ENCODE measurements at regions not wholly inside any gene's neighbourhood (a gene's known extent, or its start where the extent isn't known, plus 50 kb on each side); places are given as distances from the start of the nearest gene placed in this dataset.
"Not testable (repeated sequence)": the region's sequence is repeated elsewhere in the genome, so short reads cannot be mapped to it uniquely, and the experiment has no call there.

DNA sequence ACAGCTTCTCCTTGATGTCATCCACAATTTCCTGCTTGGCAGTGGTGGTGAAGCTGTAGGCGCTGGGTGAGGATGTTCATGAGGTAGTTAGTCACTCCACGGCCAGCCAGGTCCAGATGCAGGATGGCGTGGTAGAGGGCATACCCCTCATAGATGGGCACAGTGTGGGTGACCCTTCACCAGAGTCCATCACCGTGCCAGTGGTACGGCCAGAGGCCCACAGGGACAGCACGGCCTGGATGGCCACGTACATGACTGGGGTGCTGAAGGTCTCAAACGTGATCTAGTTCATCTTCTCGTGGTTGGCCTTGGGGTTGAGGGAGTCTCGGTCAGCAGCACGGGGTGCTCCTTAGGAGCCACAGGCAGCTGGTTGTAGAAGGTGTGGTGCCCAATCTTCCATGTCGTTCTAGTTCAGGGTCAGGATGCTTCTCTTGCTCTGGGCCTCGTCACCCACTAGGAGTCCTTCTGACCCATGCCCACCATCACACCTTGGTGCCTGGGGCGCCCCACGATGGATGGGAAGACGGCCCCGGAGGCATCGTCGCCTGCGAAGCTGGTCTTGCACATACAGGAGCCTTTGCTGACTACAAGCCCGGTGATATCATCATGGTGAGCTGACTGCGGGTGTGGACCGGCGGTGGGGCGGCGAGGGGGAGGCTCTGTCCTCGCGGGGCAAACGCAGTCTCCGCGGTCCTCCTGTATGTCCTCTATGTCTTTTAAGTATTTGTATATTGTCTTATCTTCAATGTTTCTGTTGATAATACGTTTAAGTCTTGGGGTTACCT, 1119.0 kb downstream of the NAALADL2 start:
- DNase-seq = no peak

GRCh38 chr3:175969456-175969855, 1110.3 kb downstream of the NAALADL2 start:
- no peak for DNase-seq

- DNase-seq = no peak
Observed at GRCh38 chr3:175965036-175965435, 1105.9 kb downstream of the NAALADL2 start.

DNA sequence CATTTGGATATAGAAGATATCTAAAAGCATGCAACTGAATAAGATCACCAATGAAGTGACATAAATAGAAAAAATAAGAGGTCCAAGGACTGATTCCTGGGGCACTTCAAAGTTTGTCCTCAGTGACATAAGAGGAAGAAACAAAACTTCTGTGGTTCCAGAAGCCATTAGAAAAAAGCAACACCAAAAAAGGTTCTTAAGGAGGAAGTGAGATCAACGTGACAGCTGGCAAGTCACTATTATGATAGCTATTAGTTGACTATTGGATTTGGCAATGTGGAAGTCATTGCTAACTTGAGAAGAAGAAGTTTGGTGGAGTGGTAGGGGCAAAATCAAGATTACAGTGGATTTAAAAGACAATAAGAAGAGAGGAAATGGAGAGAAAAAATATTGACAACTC, 1098.3 kb downstream of the NAALADL2 start:
- no peak for DNase-seq

DNA sequence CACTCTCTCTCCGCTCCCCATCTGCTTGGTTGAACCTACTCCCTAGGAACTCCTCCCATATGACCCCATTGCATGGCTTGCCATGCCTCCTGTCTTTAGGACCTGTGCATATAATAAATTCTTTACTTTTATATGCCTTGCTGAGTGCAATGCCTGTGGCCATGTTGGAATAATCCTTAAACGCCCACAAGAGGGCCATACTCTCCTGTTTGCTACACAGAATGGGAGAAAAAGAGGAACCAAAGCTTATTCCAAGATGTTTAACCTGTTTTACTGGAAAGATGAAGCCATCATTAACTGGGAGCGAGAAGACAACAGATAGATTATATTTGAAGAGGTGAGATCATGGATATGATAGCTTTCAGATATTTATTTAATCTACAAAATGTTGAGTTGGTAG, 1097.8 kb downstream of the NAALADL2 start:
- DNase-seq = no peak

DNA sequence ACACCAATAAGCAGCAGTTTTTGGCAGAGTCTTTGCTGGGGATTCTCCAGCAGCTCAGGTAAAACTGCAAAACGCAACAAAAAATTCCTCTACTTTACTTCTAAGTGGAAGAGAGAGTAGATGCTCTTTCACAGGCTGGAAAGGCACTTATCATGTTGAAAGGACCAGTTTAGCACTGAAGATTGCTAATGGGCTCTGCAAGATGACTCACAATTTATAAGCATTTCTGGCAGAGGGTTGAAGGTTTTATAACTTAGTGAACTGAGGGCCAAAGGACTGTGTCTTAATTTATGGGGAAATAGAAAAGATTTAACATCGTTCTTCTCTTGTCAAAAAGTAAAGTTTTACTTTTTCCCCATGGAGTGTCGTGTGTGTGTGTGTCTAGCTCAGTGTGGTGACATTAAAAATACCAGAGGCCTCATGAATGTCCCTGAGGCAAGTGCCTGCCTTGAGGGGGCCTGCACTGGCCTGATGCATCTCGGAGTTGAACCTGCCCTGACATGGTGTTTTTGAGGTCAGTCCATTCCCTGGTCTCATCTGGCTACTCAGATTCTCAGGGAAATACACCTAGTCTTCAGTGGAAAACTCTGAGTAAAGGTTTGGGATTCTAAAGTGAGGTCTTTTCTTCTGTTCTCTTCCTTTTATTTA, 1092.0 kb downstream of the NAALADL2 start:
- DNase-seq = no peak

DNA sequence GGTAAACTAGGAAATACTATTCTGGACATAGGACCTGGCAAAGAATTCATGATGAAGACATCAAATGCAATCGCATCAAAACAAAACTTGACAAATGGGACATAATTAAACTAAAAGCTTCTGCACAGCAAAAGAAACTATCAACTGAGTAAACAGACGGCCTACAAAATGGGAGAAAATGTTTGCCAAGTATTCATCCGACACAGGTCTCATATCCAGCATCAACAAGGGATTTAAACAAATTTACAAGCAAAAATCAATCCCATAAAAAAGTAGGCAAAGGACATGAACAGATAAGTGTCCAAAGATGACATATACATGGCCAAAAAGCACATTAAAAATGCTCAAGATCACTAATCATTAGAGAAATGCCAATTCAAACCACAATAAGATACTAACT, 1088.9 kb downstream of the NAALADL2 start:
- no peak for DNase-seq

DNA sequence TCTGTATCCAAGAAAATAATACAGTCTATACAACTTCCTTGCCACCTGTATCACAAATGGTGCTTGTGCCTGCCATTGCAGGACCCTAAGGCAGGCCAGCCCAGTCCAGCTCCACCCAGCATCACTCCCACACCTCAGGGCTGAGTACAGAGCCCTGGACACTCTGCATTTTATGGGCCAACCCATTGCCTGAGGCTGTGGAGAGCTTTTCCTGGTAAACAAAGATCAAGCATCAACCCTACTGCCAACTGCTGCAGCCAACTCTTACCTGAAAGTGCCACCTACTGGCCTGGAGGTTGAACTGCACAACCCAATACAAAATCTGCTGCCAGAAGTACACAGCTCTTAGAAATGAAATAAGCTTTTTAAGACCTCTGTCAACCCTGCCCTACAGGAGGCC, 1082.2 kb downstream of the NAALADL2 start:
- peak in 2 of 58 donors; percentile 2 to 8 for DNase-seq

DNA sequence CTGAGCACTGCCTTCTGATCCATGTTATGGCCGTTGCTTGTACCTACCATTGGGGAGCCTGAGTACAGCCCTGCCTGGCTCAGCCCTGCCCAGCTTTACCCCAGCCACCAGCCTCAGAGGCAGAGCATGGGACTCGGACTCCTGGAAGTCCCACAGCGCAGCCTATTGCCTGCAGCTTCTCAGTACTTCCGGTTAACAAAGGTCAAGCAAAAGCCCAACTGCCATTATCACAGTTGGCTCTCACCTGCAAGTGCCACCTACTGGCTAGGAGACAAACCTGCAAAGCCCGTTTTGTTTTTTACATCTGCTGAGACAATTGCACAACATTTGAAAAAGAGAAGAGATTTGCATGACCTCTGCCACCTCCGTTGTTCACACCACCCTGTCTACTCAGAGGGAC, 1081.7 kb downstream of the NAALADL2 start:
- no peak for DNase-seq

GRCh38 chr3:175940243-175940642, 1081.1 kb downstream of the NAALADL2 start:
- DNase-seq = no peak

GRCh38 chr3:175937367-175937766, 1078.2 kb downstream of the NAALADL2 start:
- not testable (repeated sequence) for DNase-seq

DNA sequence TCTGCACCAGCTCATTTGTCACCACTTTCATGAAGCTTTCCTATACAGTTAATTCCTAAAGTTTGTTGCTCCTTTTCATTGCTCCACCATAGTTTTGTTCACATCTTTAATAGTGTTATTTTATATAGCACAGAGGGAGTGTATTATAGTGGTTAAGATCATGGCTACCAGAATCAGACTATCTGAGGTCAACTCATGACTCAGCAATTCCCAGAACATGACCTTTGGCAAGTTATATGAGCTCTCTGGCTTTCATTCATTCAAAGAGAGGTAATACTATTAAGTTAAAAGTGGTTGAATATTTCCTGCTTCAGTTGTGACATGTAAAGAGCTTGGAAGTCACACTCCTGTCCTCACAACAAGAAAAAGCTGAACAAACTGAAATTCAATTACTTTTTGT, 1073.5 kb downstream of the NAALADL2 start:
- no peak for DNase-seq

- no peak for DNase-seq
Observed at GRCh38 chr3:175919133-175919532, 1060.0 kb downstream of the NAALADL2 start.

- no peak for DNase-seq
Observed at GRCh38 chr3:175916191-175916934, 1057.2 kb downstream of the NAALADL2 start.

GRCh38 chr3:175914785-175915184, 1055.7 kb downstream of the NAALADL2 start:
- no peak for DNase-seq

GRCh38 chr3:175913286-175913685, 1054.2 kb downstream of the NAALADL2 start:
- DNase-seq = no peak

GRCh38 chr3:175911937-175912336, 1052.8 kb downstream of the NAALADL2 start:
- no peak for DNase-seq

DNA sequence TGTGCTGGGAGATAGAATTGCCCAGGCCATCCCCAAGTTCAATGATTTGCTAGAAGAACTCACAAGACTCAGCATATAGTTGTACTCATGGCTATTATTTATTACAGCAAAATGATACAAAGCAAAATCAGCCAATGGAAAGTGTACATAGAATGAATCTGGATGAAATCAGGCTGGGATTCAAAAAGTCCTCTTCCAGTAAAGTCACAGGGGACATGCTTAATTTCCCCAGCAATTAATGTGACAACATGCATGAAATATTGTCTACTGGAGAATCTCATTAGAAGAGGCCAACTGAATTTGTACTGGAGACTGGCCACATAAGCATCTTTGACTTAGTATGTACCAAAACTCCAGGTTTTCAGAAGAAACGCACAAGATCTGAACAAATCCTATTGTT, 1043.1 kb downstream of the NAALADL2 start:
- no peak for DNase-seq

DNA sequence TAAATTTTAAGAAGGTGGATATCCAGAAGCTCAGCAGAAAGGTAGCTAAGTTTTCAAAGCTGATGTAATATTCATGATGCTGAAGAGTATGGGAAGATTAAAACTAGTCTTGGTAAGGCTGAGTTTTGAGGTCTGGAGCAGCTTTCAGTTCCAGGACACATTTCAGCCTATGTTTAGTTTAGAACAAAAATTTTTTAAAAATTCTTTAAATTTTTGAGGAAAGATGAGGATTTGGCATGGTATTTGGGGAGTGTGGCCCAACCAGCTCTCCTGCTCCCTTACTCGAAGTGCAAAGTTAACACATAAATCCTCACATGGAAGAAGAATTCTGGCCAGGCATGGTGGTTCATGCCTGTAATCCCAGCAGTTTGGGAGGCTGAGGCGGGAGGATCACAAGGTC, 1039.1 kb downstream of the NAALADL2 start:
- DNase-seq = no peak

GRCh38 chr3:175896655-175897054, 1037.5 kb downstream of the NAALADL2 start:
- no peak for DNase-seq

DNA sequence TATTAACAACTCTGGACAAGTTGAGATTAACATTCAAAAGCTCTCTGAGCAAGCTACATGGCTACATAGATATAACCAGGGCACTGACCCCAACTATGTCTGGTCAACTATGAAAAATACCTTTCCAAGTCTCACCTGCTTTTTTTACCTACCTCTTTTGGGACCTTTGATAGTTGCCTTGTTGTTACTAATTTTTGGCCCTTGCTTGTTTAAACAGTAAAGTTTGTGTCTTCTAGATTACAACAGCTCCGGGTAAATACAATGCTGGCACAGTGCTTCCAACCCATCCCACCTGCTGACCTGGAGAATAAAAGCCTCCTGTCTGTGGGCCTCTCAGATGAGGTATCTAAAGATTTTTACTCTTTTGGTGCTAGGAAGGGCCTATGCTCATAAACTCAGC, 1036.6 kb downstream of the NAALADL2 start:
- DNase-seq = no peak

DNA sequence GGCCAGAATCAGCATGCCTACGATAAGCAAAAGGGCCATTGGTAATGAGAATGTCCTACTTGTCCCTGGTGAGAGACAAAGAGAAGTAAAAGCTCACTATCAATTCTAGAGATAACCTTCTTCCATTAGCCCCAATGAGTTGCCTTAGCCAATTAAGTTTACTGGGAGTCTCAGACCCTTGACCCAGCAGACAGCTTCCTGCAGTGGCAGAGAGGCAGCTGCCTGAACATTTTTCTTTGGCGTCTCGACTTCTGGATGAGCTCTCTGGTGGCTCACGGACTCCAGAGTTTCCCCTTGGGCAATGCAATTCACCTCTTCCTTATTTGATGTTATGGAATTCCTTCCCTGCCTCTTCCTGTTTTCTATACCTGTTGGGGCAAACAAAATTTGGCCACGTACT, 1034.4 kb downstream of the NAALADL2 start:
- DNase-seq = no peak
